Trophoblast cell (in vitro differentiated cells and primary cell): ENCODE measurements at regions not wholly inside any gene's neighbourhood (a gene's known extent, or its start where the extent isn't known, plus 50 kb on each side); places are given as distances from the start of the nearest gene placed in this dataset.

ENCODE experiments used
- DNase-seq, 2 donors: peaks; one replicate each; pipeline ENCODE4 v3.0.0-alpha.2; 2016
- H2AFZ ChIP-seq: 2 replicates; pipeline ENCODE4 v1.6.1; 2013; ENCODE audit warnings: low read length, moderate library complexity, mild to moderate bottlenecking; ENCODE audit not compliant: insufficient read depth, poor library complexity
- H2AK5ac ChIP-seq: 2 replicates; pipeline ENCODE4 v1.6.1; 2013; ENCODE audit warnings: mild to moderate bottlenecking, low read length
- H2BK120ac ChIP-seq: 2 replicates; pipeline ENCODE4 v1.6.1; 2013; ENCODE audit warnings: low read length, mild to moderate bottlenecking, moderate library complexity; ENCODE audit not compliant: insufficient read depth, poor library complexity
- H2BK12ac ChIP-seq: 2 replicates; pipeline ENCODE4 v1.6.1; 2013; ENCODE audit warnings: mild to moderate bottlenecking, low read length, moderate library complexity
- H2BK5ac ChIP-seq: 2 replicates; pipeline ENCODE4 v1.6.1; 2013; ENCODE audit warnings: low read length, low read depth, moderate library complexity, mild to moderate bottlenecking; ENCODE audit not compliant: poor library complexity
- H3K14ac ChIP-seq: 2 replicates; pipeline ENCODE4 v1.6.1; 2013; ENCODE audit warnings: mild to moderate bottlenecking, low read length
- H3K18ac ChIP-seq: 2 replicates; pipeline ENCODE4 v1.6.1; 2013; ENCODE audit warnings: mild to moderate bottlenecking, low read length
- H3K23ac ChIP-seq: 2 replicates; pipeline ENCODE4 v1.6.1; 2013; ENCODE audit warnings: low read length
- H3K27ac ChIP-seq: 2 replicates; pipeline ENCODE4 v1.5.1; 2013; ENCODE audit warnings: low read depth, mild to moderate bottlenecking, inconsistent platforms, low read length, moderate library complexity
- H3K27me3 ChIP-seq: 2 replicates; pipeline ENCODE4 v1.6.1; 2013; ENCODE audit warnings: inconsistent platforms, mild to moderate bottlenecking, low read length, moderate library complexity; ENCODE audit not compliant: insufficient read depth
- H3K36me3 ChIP-seq, 2 experiments: 1 replicate in 1 of 2; 2 replicates in 1 of 2; pipeline ENCODE4 v1.6.1; 2013; ENCODE audit warnings: low read length in 2 of 2, mild to moderate bottlenecking in 2 of 2, moderate library complexity in 1 of 2; ENCODE audit not compliant: insufficient read depth in 2 of 2, control insufficient read depth in 1 of 2
- H3K4ac ChIP-seq: 2 replicates; pipeline ENCODE4 v1.6.1; 2013; ENCODE audit warnings: low read depth, mild to moderate bottlenecking, low read length, moderate library complexity
- H3K4me1 ChIP-seq, 2 experiments: 1 replicate in 1 of 2; 2 replicates in 1 of 2; pipeline ENCODE4 v1.6.1; 2013; ENCODE audit warnings: low read length in 2 of 2, mild to moderate bottlenecking in 2 of 2, moderate library complexity in 1 of 2; ENCODE audit not compliant: insufficient read depth in 2 of 2, control insufficient read depth in 1 of 2
- H3K4me2 ChIP-seq: 2 replicates; pipeline ENCODE4 v1.6.1; 2013; ENCODE audit warnings: inconsistent platforms, mild to moderate bottlenecking, low read length, moderate library complexity
- H3K4me3 ChIP-seq: 2 replicates; pipeline ENCODE4 v1.5.1; 2013; ENCODE audit warnings: mild to moderate bottlenecking, low read depth, low read length, inconsistent platforms
- H3K79me1 ChIP-seq: one replicate; pipeline ENCODE4 v1.6.1; 2013; ENCODE audit warnings: low read length
- H3K79me2 ChIP-seq: 2 replicates; pipeline ENCODE4 v1.6.1; 2013; ENCODE audit warnings: low read length, mild to moderate bottlenecking; ENCODE audit not compliant: control insufficient read depth, insufficient read depth, poor library complexity
- H3K9ac ChIP-seq: 2 replicates; pipeline ENCODE4 v1.6.1; 2013; ENCODE audit warnings: mild to moderate bottlenecking, low read length
- H3K9me3 ChIP-seq: 2 replicates; pipeline ENCODE4 v1.6.1; 2013; ENCODE audit warnings: low read depth, mild to moderate bottlenecking, control low read depth, inconsistent platforms, low read length; ENCODE audit not compliant: insufficient read depth
- H4K12ac ChIP-seq: 2 replicates; pipeline ENCODE4 v1.6.1; 2013; ENCODE audit warnings: low read depth, mild to moderate bottlenecking, low read length, moderate library complexity
- H4K8ac ChIP-seq: 2 replicates; pipeline ENCODE4 v1.6.1; 2013; ENCODE audit warnings: low read depth, mild to moderate bottlenecking, low read length, moderate library complexity
- H4K91ac ChIP-seq: one replicate; pipeline ENCODE4 v1.6.1; 2013; ENCODE audit warnings: low read depth, mild to moderate bottlenecking, low read length, moderate library complexity
- WGBS: extraction: QIAGEN DNeasy Blood & Tissue Kit; methylation state at CpG from one replicate; pipeline ENCODE4 v1.1.7; 2013; ENCODE audit warnings: missing lambda C conversion rate; ENCODE audit not compliant: insufficient read length, insufficient coverage; ENCODE audit errors: extremely low coverage; 5-methylcytosine and 5-hydroxymethylcytosine counted together

GRCh38 chr18:67597759-67598158, 81.2 kb upstream of the DSEL start:
- H3K79me2 ChIP-seq: no peaks in the 10 kb centered on the region
- no peak overlapping the region for H2BK12ac ChIP-seq
- no peak overlapping the region for H3K9ac ChIP-seq
- H3K27ac ChIP-seq: no peak overlapping the region
- H4K12ac ChIP-seq: no peak overlapping the region
- no peak overlapping the region for H3K4me2 ChIP-seq
- no CpG with 5 or more reads among the region's 2 CpGs for WGBS
- H2AFZ ChIP-seq: no peak overlapping the region
- H3K18ac ChIP-seq: no peak overlapping the region
- H4K91ac ChIP-seq: no peak overlapping the region
- DNase-seq: no peak
- H2BK120ac ChIP-seq: no peak overlapping the region
- peaks cover 0 to 2% of the 10 kb centered on the region in 2 experiments for H3K4me1 ChIP-seq
- no peaks in the 10 kb centered on the region for H3K79me1 ChIP-seq
- H3K4ac ChIP-seq: no peak overlapping the region
- H4K8ac ChIP-seq: no peak overlapping the region
- H3K14ac ChIP-seq: no peak overlapping the region
- H3K36me3 ChIP-seq: peaks cover 0 to 2% of the 10 kb centered on the region in 2 experiments
- H3K4me3 ChIP-seq: no peak overlapping the region
- no peaks in the 10 kb centered on the region for H3K9me3 ChIP-seq
- H3K27me3 ChIP-seq: no peaks in the 10 kb centered on the region
- H3K23ac ChIP-seq: no peak overlapping the region
- H2AK5ac ChIP-seq: no peak overlapping the region
- no peak overlapping the region for H2BK5ac ChIP-seq

GRCh38 chr18:67596003-67596402, 79.5 kb upstream of the DSEL start:
- WGBS: no CpG with 5 or more reads among the region's 1 CpG
- H3K4ac ChIP-seq: no peak overlapping the region
- H3K27ac ChIP-seq: no peak overlapping the region
- H3K4me1 ChIP-seq: peaks cover 0 to 2% of the 10 kb centered on the region in 2 experiments
- H3K18ac ChIP-seq: no peak overlapping the region
- no peaks in the 10 kb centered on the region for H3K79me1 ChIP-seq
- no peaks in the 10 kb centered on the region for H3K9me3 ChIP-seq
- H3K4me2 ChIP-seq: no peak overlapping the region
- no peak overlapping the region for H2BK12ac ChIP-seq
- no peak overlapping the region for H2BK5ac ChIP-seq
- H4K12ac ChIP-seq: no peak overlapping the region
- H3K36me3 ChIP-seq: no peaks in the 10 kb centered on the region
- no peak for DNase-seq
- H3K27me3 ChIP-seq: no peaks in the 10 kb centered on the region
- H2AFZ ChIP-seq: no peak overlapping the region
- no peak overlapping the region for H2BK120ac ChIP-seq
- no peak overlapping the region for H3K4me3 ChIP-seq
- no peak overlapping the region for H3K14ac ChIP-seq
- H4K91ac ChIP-seq: no peak overlapping the region
- no peak overlapping the region for H2AK5ac ChIP-seq
- H3K79me2 ChIP-seq: no peaks in the 10 kb centered on the region
- no peak overlapping the region for H3K9ac ChIP-seq
- no peak overlapping the region for H4K8ac ChIP-seq
- no peak overlapping the region for H3K23ac ChIP-seq

- Histone ChIP-seq H3K4me3 (no peak overlapping the region), H3K18ac (no peak overlapping the region), H3K9me3 (no peaks in the 10 kb centered on the region), H4K8ac (no peak overlapping the region), H2AK5ac (no peak overlapping the region), H4K91ac (no peak overlapping the region), H3K4ac (no peak overlapping the region), H3K14ac (no peak overlapping the region), H3K79me1 (no peaks in the 10 kb centered on the region), H2BK5ac (no peak overlapping the region), H3K4me1 (no peaks in the 10 kb centered on the region), H3K36me3 (no peaks in the 10 kb centered on the region), H4K12ac (no peak overlapping the region), H3K27me3 (no peaks in the 10 kb centered on the region), H3K79me2 (no peaks in the 10 kb centered on the region), H2BK12ac (no peak overlapping the region), H3K4me2 (no peak overlapping the region), H2BK120ac (no peak overlapping the region), H2AFZ (no peak overlapping the region), H3K9ac (no peak overlapping the region), H3K27ac (no peak overlapping the region), H3K23ac (no peak overlapping the region)
- no peak for DNase-seq
- no CpG with 5 or more reads among the region's 3 CpGs for WGBS
Measured at GRCh38 chr18:67590571-67591141, 74.1 kb upstream of the DSEL start.

GRCh38 chr18:67589325-67589724, 72.8 kb upstream of the DSEL start:
- H4K91ac ChIP-seq: no peak overlapping the region
- H2AK5ac ChIP-seq: no peak overlapping the region
- no peak overlapping the region for H3K18ac ChIP-seq
- H4K12ac ChIP-seq: no peak overlapping the region
- no peak overlapping the region for H3K4me3 ChIP-seq
- no peak overlapping the region for H3K14ac ChIP-seq
- H3K79me1 ChIP-seq: no peaks in the 10 kb centered on the region
- H3K9ac ChIP-seq: no peak overlapping the region
- H3K4ac ChIP-seq: no peak overlapping the region
- no peak overlapping the region for H2BK5ac ChIP-seq
- WGBS: no CpG with 5 or more reads among the region's 3 CpGs
- no peak overlapping the region for H3K27ac ChIP-seq
- no peaks in the 10 kb centered on the region for H3K4me1 ChIP-seq
- H2AFZ ChIP-seq: no peak overlapping the region
- H3K9me3 ChIP-seq: no peaks in the 10 kb centered on the region
- H3K36me3 ChIP-seq: no peaks in the 10 kb centered on the region
- no peaks in the 10 kb centered on the region for H3K27me3 ChIP-seq
- no peak overlapping the region for H4K8ac ChIP-seq
- no peak overlapping the region for H2BK120ac ChIP-seq
- no peak for DNase-seq
- no peak overlapping the region for H3K4me2 ChIP-seq
- H3K23ac ChIP-seq: no peak overlapping the region
- no peaks in the 10 kb centered on the region for H3K79me2 ChIP-seq
- H2BK12ac ChIP-seq: no peak overlapping the region
